ENCODE measurements at regions not wholly inside any gene's neighbourhood (a gene's known extent, or its start where the extent isn't known, plus 50 kb on each side); places are given as distances from the start of the nearest gene placed in this dataset.

- TF ChIP-seq POLR2AphosphoS5 (IDR thresholded peaks at IDR 0.05) (no peak), CTCF (IDR thresholded peaks at IDR 0.05) (no peak), POLR2A (IDR thresholded peaks at IDR 0.05) (no peak)
These were observed 240.2 kb upstream of the CSF3R start for GRCh38 chr1:36722871-36723270.

Data from prostate gland (tissue), 2 donors.